ENCODE measurements at regions not wholly inside any gene's neighbourhood (a gene's known extent, or its start where the extent isn't known, plus 50 kb on each side); places are given as distances from the start of the nearest gene placed in this dataset.

GRCh38 chr2:215606219-215606618 is 170.4 kb upstream of the FN1 start:
- TF ChIP-seq CTCF (IDR thresholded peaks at IDR 0.05; ENCODE audit: control insufficient read depth, insufficient read depth, low read depth, low read length, missing control alignments) = no peak
- DNase-seq (ENCODE audit: low read depth) = no peak
- no peak overlapping the region for H3K4me3 ChIP-seq (ENCODE audit: control insufficient read depth, low read depth, low read length)

- DNase-seq (ENCODE audit: low read depth) = no peak
- no peak overlapping the region for H3K4me3 ChIP-seq (ENCODE audit: control insufficient read depth, low read depth, low read length)
- no peak for TF ChIP-seq CTCF (IDR thresholded peaks at IDR 0.05; ENCODE audit: control insufficient read depth, insufficient read depth, low read depth, low read length, missing control alignments)
Measured at GRCh38 chr2:215605214-215605613, 169.3 kb upstream of the FN1 start.

GRCh38 chr2:215604606-215605005 is 168.7 kb upstream of the FN1 start:
- H3K4me3 ChIP-seq (ENCODE audit: control insufficient read depth, low read depth, low read length) = no peak overlapping the region
- no peak for TF ChIP-seq CTCF (IDR thresholded peaks at IDR 0.05; ENCODE audit: control insufficient read depth, insufficient read depth, low read depth, low read length, missing control alignments)
- no peak for DNase-seq (ENCODE audit: low read depth)

- no peak for TF ChIP-seq CTCF (IDR thresholded peaks at IDR 0.05; ENCODE audit: control insufficient read depth, insufficient read depth, low read depth, low read length, missing control alignments)
- no peak overlapping the region for H3K4me3 ChIP-seq (ENCODE audit: control insufficient read depth, low read depth, low read length)
- no peak for DNase-seq (ENCODE audit: low read depth)
Measured at GRCh38 chr2:215603440-215603839, 167.6 kb upstream of the FN1 start.

DNA sequence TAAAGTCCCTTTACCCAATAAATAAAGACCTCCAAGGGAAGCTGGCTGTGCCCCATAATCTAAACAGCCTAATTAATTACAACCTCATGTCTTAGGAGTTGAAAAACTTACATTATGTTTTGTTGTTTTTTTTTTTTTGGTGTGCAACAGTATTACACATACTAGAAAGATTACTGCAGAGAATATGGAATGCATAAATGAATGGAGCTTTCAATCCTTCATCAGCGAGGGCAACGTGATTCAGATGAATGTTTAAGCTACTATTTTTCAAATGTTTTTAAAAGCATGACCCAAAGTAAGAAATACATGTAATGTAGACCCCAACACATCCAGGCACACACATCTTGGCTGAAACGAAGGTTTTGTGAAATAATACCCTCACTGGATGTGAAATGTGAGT is 167.1 kb upstream of the FN1 start:
- no peak for DNase-seq (ENCODE audit: low read depth)
- no peak for TF ChIP-seq CTCF (IDR thresholded peaks at IDR 0.05; ENCODE audit: control insufficient read depth, insufficient read depth, low read depth, low read length, missing control alignments)
- no peak overlapping the region for H3K4me3 ChIP-seq (ENCODE audit: control insufficient read depth, low read depth, low read length)

GRCh38 chr2:215601990-215602721 is 166.3 kb upstream of the FN1 start:
- peak; percentile 71 for DNase-seq (ENCODE audit: low read depth)
- H3K4me3 ChIP-seq (ENCODE audit: control insufficient read depth, low read depth, low read length) = no peak overlapping the region
- no peak for TF ChIP-seq CTCF (IDR thresholded peaks at IDR 0.05; ENCODE audit: control insufficient read depth, insufficient read depth, low read depth, low read length, missing control alignments)
